ENCODE measurements at regions not wholly inside any gene's neighbourhood (a gene's known extent, or its start where the extent isn't known, plus 50 kb on each side); places are given as distances from the start of the nearest gene placed in this dataset.

- DNase-seq (ENCODE audit: low spot score) (no peak), ATAC-seq (no peak)
- intact Hi-C loops (cut with DNase I), result no loop called here
These were observed 186.3 kb downstream of the FAT4 start for GRCh38 chr4:125501090-125501489.

GRCh38 chr4:125501568-125501967, 186.8 kb downstream of the FAT4 start:
- DNase-seq (ENCODE audit: low spot score) (no peak), ATAC-seq (no peak)
- intact Hi-C loops (cut with DNase I), result no loop called here

DNA sequence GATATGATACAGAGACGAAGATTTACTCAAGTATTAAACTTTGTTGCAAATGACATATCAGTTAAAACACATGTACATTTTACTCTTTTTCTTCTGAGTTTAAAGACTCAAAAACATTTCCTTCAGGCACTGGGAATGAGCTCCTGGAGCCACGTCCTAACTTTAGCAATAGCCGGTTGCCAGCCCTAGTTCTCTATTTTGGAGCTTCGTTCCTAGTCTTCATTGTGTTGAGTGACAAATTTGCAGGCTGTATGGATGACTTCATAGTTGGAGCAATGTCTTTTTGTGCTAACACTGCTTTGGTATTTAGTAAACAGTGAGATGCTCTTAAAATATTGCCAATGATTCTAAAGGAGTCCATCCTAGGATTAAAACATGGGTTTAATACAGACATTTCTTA, 190.9 kb downstream of the FAT4 start:
- ATAC-seq, result no peak
- intact Hi-C loops (cut with DNase I), result no loop called here
- DNase-seq (ENCODE audit: low spot score), result no peak

DNA sequence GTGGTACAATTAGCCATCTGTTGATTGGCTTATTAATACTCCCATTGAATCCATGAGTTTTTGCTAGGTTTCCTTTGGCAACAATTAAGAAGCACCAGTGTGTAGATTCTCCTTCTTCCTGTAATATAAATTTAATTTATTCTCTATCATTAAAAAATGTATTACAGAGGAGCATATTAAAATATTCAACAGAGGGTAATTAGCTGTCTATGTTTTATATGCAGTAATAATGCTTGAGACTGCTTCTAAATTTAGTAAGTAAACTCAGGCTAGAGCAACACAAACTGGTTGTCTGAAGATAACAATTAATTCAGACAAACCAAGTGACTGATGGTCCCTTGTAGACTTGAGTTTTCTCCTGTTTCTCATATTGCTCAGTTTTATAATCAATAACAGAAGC, 192.4 kb downstream of the FAT4 start:
- DNase-seq (ENCODE audit: low spot score), result no peak
- no peak for ATAC-seq
- intact Hi-C loops (cut with DNase I), result no loop called here

GRCh38 chr4:125511715-125512114, 197.0 kb downstream of the FAT4 start:
- ATAC-seq, result no peak

DNA sequence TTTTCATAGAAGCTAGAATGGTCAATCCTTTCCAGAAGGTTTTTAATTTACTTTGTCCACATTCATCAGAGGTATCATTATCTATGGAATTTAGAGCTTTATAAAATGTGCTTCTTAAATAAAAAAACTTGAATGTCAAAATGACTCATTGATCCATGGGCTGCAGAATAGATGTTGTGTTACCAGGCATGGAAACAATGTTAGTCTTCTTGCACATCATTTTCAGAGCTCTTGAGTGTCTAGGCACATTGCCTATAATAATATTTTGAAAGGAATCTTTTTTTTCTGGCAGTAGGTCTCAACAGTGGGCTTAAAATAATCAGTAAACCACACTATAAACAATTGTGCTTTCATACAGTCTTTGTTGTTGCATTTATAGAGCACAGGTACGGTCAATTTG, 200.3 kb downstream of the FAT4 start:
- no peak for ATAC-seq
- intact Hi-C loops (cut with DNase I), result no loop called here
- DNase-seq (ENCODE audit: low spot score), result no peak

More at GRCh38 chr4:125511715-125512114, 197.0 kb downstream of the FAT4 start:
- no peak for DNase-seq (ENCODE audit: low spot score)
- intact Hi-C loops (cut with DNase I), result no loop called here

DNA sequence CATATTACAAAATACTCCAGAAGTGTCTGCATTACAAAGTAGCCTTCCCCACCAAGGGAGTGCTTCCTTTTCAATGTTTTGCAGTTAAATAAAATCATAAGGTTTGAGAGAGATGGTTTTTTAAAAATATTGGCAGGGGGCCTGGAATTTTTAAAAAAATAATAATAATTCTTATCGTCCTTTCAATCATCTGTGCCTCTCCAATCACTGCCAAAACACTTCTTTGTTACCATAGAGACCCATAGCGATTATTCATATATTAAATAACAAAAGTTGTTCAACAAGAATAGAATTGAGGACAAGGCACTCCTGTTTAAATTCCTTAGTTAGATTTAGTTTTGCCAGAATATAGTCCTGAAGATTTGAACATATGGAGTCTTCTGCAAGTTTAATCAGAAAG, 203.1 kb downstream of the FAT4 start:
- intact Hi-C loops (cut with DNase I), result no loop called here
- no peak for DNase-seq (ENCODE audit: low spot score)
- ATAC-seq, result no peak

- DNase-seq (ENCODE audit: low spot score), result no peak
- no peak for ATAC-seq
- intact Hi-C loops (cut with DNase I), result no loop called here
These were observed 203.5 kb downstream of the FAT4 start for GRCh38 chr4:125518281-125518680.

GRCh38 chr4:125519371-125520146, 204.8 kb downstream of the FAT4 start:
- DNase-seq (ENCODE audit: low spot score), result no peak
- no peak for ATAC-seq
- intact Hi-C loops (cut with DNase I), result no loop called here

- ATAC-seq (no peak), DNase-seq (ENCODE audit: low spot score) (no peak)
- intact Hi-C loops (cut with DNase I), result no loop called here
These were observed 205.7 kb downstream of the FAT4 start for GRCh38 chr4:125520258-125520990.

DNA sequence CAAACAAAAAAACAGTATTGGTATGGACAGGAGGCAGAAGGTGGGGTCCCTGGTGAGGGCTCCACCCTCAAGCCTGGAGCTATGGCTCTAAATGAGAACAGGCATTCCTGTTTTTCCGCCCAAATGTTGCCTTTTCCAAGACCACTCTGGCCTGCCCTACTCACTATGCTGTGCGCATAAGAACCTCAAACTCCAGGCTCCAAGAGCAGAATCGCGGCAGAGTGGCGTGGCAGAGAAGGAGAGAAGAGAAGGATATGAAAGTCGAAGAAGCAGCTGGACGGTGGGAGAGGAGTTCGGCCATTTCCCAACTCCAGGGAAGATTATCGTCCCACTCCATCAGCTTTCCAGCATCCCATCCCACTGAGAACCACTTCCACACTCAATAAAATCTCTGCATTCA, 207.8 kb downstream of the FAT4 start:
- DNase-seq (ENCODE audit: low spot score), result no peak
- intact Hi-C loops (cut with DNase I), result no loop called here
- no peak for ATAC-seq

GRCh38 chr4:125522992-125523391, 208.2 kb downstream of the FAT4 start:
- intact Hi-C loops (cut with DNase I), result no loop called here
- ATAC-seq (no peak), DNase-seq (ENCODE audit: low spot score) (no peak)

- ATAC-seq (no peak), DNase-seq (ENCODE audit: low spot score) (no peak)
- intact Hi-C loops (cut with DNase I), result no loop called here
These were observed 211.7 kb downstream of the FAT4 start for GRCh38 chr4:125526420-125526819.

DNA sequence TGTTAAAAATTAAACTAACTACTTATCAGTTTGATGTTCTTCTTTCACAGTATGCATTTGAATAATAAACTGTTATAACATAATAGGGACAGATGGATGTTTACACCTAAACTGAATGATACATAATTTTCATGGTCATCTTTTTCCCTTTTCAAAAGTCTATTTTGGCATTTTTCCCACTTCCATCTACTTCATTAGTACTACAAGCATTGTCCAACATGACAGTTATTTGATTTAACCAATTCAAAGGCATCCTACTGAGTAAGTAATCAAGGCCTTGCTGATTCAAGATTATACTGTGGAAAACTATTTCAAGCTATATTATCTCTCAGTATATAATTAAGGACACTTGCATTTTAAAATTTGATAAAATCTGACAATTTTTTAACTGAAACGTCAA, 212.9 kb downstream of the FAT4 start:
- ATAC-seq, result no peak
- intact Hi-C loops (cut with DNase I), result no loop called here

DNA sequence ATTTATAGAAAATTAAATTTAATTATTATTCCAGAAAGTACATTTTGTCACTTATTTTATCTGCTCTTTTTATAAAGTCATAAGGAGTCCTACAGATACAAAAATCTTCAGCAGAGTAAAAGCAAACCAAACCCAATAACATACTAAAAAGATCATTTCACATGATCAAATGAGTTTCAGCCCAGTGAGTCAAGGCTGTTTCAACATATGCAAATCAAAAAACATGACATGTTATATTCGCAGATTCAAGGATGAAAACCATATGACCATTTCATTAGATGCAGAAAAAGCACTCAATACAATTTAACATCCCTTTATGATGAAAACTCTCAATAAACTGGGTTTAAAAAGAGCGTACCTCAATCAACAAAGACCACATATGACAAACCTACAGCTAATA, 214.3 kb downstream of the FAT4 start:
- intact Hi-C loops (cut with DNase I), result no loop called here
- DNase-seq (ENCODE audit: low spot score) (no peak), ATAC-seq (no peak)

More for the DNA sequence above, 212.9 kb downstream of the FAT4 start:
- no peak for DNase-seq (ENCODE audit: low spot score)

DNA sequence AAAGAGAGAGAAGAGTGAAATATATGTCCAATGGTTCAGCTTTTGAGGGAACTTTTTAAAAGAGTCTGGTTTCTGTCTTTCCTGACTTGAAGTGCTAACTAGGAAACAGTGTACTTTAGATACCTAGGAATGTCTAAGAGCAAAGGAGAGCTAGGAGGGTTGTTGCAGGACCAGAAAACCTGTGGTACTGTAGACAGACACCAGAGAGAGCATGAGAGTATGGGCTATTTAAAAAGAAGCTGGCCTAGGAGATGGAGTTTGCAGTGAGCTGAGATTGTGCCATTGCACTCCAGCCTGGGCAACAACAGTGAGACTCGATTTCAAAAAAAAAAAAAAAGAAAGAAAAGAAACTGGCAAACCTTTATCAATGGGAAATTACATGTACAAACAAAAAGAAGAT, 223.9 kb downstream of the FAT4 start:
- intact Hi-C loops (cut with DNase I), result no loop called here
- no peak for DNase-seq (ENCODE audit: low spot score)
- ATAC-seq, result no peak

GRCh38 chr4:125539691-125540090, 224.9 kb downstream of the FAT4 start:
- no peak for DNase-seq (ENCODE audit: low spot score)
- intact Hi-C loops (cut with DNase I), result no loop called here
- ATAC-seq, result no peak

- intact Hi-C loops (cut with DNase I), result no loop called here
- no peak for ATAC-seq
These were observed 227.2 kb downstream of the FAT4 start for GRCh38 chr4:125541836-125542385.

DNA sequence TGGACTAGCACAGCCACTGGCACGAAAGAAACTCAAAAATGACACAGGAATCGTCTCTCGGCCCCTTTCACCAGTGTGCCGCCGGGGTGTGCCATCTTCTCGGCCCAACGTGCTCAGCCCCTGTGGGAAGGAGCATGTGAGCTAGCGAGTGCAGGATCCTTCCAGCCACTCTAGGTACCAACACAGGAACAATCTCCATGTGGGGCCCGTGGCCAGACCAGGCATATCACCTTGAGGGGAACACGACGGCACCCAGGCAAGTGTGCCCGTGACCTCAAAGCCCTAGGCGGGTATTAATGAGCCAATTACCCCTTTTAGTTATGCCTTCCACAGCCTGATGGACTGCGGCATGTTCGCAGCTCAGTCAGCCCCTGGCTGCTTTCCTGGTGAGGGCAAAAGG, 231.5 kb downstream of the FAT4 start:
- DNase-seq (ENCODE audit: low spot score) (no peak), ATAC-seq (no peak)
- intact Hi-C loops (cut with DNase I), result no loop called here

More at GRCh38 chr4:125541836-125542385, 227.2 kb downstream of the FAT4 start:
- no peak for DNase-seq (ENCODE audit: low spot score)

- intact Hi-C loops (cut with DNase I), result no loop called here
- DNase-seq (ENCODE audit: low spot score) (no peak), ATAC-seq (no peak)
These were observed 233.1 kb downstream of the FAT4 start for GRCh38 chr4:125547836-125548235.

All from sciatic nerve (tissue), 2 donors.